Calu3 (cell line): ENCODE measurements at regions not wholly inside any gene's neighbourhood (a gene's known extent, or its start where the extent isn't known, plus 50 kb on each side); places are given as distances from the start of the nearest gene placed in this dataset.

Source experiments
- BruUV-seq: library from RNA; stranded (reverse); fragments of 400-500 nt; replicated peaks from 2 replicates; lab custom pipeline; 2021; lab: Mats Ljungman, UMichigan
- CTCF ChIA-PET: fragments of 300-600 bp; sonication (Branson Sonifier 250); formaldehyde crosslinking; loops from one replicate; lab custom pipeline; 2022; ENCODE audit warnings: antibody characterized with exemption; lab: Charles Lee
- DNase-seq: peaks from one replicate; pipeline ENCODE4 v3.0.0; 2022
- H3K27ac Mint-ChIP-seq: one replicate; pipeline ENCODE4 v1.8.0; 2022; ENCODE audit warnings: mixed read lengths; ENCODE audit not compliant: unreplicated experiment
- H3K27me3 Mint-ChIP-seq: one replicate; pipeline ENCODE4 v1.8.0; 2022; ENCODE audit warnings: mixed read lengths; ENCODE audit not compliant: unreplicated experiment
- H3K36me3 Mint-ChIP-seq: one replicate; pipeline ENCODE4 v1.8.0; 2022; ENCODE audit warnings: mild to moderate bottlenecking, moderate library complexity, mixed read lengths; ENCODE audit not compliant: insufficient read depth, unreplicated experiment
- H3K4me1 Mint-ChIP-seq: one replicate; pipeline ENCODE4 v1.8.0; 2022; ENCODE audit warnings: mild to moderate bottlenecking, low read depth, mixed read lengths; ENCODE audit not compliant: unreplicated experiment
- H3K4me3 Mint-ChIP-seq: one replicate; pipeline ENCODE4 v1.8.0; 2022; ENCODE audit warnings: mild to moderate bottlenecking, low read depth, moderate library complexity, mixed read lengths; ENCODE audit not compliant: unreplicated experiment
- H3K9me3 Mint-ChIP-seq: one replicate; pipeline ENCODE4 v1.8.0; 2022; ENCODE audit warnings: low read depth, mixed read lengths; ENCODE audit not compliant: unreplicated experiment
- CTCF ChIP-seq: fragments of 200-600 bp; IDR thresholded peaks from one replicate; pipeline ENCODE4 v1.8.0; 2022; ENCODE audit warnings: antibody characterized with exemption; ENCODE audit not compliant: unreplicated experiment
- intact Hi-C: fragments of 100-400 bp; cut with micrococcal nuclease; formaldehyde crosslinking; loops from one replicate; pipeline ENCODE4 v1.10.0; 2022; ENCODE audit not compliant: unreplicated experiment

- no TSS peak for BruUV-seq
- Mint-ChIP-seq H3K4me3 (no peak overlapping the region), H3K4me1 (no peaks in the 10 kb centered on the region), H3K9me3 (peaks cover 13% of the 10 kb centered on the region), H3K27ac (no peak overlapping the region), H3K27me3 (no peaks in the 10 kb centered on the region), H3K36me3 (no peaks in the 10 kb centered on the region)
- no peak for TF ChIP-seq CTCF
- CTCF ChIA-PET, result no interaction called here
- intact Hi-C loops, result no loop called here
- no peak for DNase-seq
Observed at GRCh38 chr10:10417671-10418070, 600.0 kb upstream of the CELF2 start.

GRCh38 chr10:10418387-10418786 is 599.3 kb upstream of the CELF2 start:
- no TSS peak for BruUV-seq
- no peaks in the 10 kb centered on the region for H3K36me3 Mint-ChIP-seq
- no peak for DNase-seq
- peaks cover 13% of the 10 kb centered on the region for H3K9me3 Mint-ChIP-seq
- H3K4me1 Mint-ChIP-seq, result no peaks in the 10 kb centered on the region
- CTCF ChIA-PET, result no interaction called here
- no peak overlapping the region for H3K27ac Mint-ChIP-seq
- no peak for TF ChIP-seq CTCF
- intact Hi-C loops, result no loop called here
- H3K27me3 Mint-ChIP-seq, result no peaks in the 10 kb centered on the region
- H3K4me3 Mint-ChIP-seq, result no peak overlapping the region

- intact Hi-C loops, result no loop called here
- Mint-ChIP-seq H3K4me3 (no peak overlapping the region), H3K27me3 (no peaks in the 10 kb centered on the region), H3K4me1 (no peaks in the 10 kb centered on the region), H3K9me3 (peaks cover 13% of the 10 kb centered on the region), H3K27ac (no peak overlapping the region), H3K36me3 (no peaks in the 10 kb centered on the region)
- CTCF ChIA-PET, result no interaction called here
- DNase-seq, result no peak
- no peak for TF ChIP-seq CTCF
- BruUV-seq, result no TSS peak
Observed at GRCh38 chr10:10421071-10421470, 596.6 kb upstream of the CELF2 start.

GRCh38 chr10:10431422-10432066 is 586.1 kb upstream of the CELF2 start:
- Mint-ChIP-seq H3K27me3 (no peaks in the 10 kb centered on the region), H3K9me3 (peaks cover 6% of the 10 kb centered on the region), H3K4me3 (no peak overlapping the region), H3K27ac (no peak overlapping the region), H3K36me3 (no peaks in the 10 kb centered on the region), H3K4me1 (no peaks in the 10 kb centered on the region)
- no TSS peak for BruUV-seq
- intact Hi-C loops, result no loop called here
- CTCF ChIA-PET, result interaction anchor here (0.7 kb wide), 1 partner anchor 157 kb away, joined by 3 read pairs; no protein-coding TSS in a partner anchor
- TF ChIP-seq CTCF, result no peak
- DNase-seq, result no peak
